WERI-Rb-1 (cell line): ENCODE measurements at regions not wholly inside any gene's neighbourhood (a gene's known extent, or its start where the extent isn't known, plus 50 kb on each side); places are given as distances from the start of the nearest gene placed in this dataset.

Experiments used
- DNase-seq: peaks from one replicate; pipeline ENCODE4 v3.0.0-alpha.2; 2020
- H3K27ac ChIP-seq: fragments of 250-450 bp; sonication (Bioruptor Pico); 2 replicates; pipeline ENCODE4 v1.5.1; 2020; ENCODE audit warnings: mild to moderate bottlenecking, moderate library complexity
- H3K27me3 ChIP-seq: fragments of 250-450 bp; sonication (Bioruptor Pico); 2 replicates; pipeline ENCODE4 v1.5.1; 2021; ENCODE audit warnings: mild to moderate bottlenecking, low read depth, moderate library complexity; ENCODE audit not compliant: insufficient read depth, severe bottlenecking
- H3K36me3 ChIP-seq: fragments of 250-450 bp; sonication (Bioruptor Pico); 2 replicates; pipeline ENCODE4 v1.5.1; 2020; ENCODE audit warnings: mild to moderate bottlenecking, moderate library complexity
- H3K4me3 ChIP-seq: 2 replicates; pipeline ENCODE4 v1.5.1; 2011; ENCODE audit warnings: low read depth, mild to moderate bottlenecking, control low read depth, low read length
- H3K9me3 ChIP-seq: fragments of 250-450 bp; sonication (Bioruptor Pico); 2 replicates; pipeline ENCODE4 v1.5.1; 2021; ENCODE audit warnings: mild to moderate bottlenecking, moderate library complexity; ENCODE audit not compliant: severe bottlenecking
- TF ChIP-seq, protein P1 (sequence below): IDR thresholded peaks from 2 replicates; pipeline ENCODE4 v1.5.1; 2011; ENCODE audit warnings: low read depth, mild to moderate bottlenecking, control low read depth, inconsistent platforms, low read length

DNA sequence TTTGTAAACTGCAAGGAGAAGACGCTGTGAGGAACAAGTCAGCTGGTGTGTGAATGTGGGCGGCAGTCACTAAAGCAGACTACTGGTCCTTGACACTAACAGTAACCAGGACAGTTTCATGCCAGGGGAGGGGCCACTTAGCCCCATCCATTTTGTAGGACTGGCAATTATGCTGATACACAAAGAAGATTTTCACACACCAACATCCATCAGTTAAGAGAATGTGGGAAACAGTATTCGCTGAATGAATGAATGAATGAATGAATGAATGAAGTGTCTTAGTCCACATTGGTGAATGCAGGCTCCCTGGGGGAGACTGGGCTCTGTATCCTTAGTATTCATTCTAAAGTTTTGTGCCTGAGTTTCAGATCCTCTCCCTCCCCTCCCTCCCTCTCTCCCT is 590.4 kb downstream of the BRD1 start:
- Histone ChIP-seq H3K27ac (no peak overlapping the region), H3K27me3 (no peaks in the 10 kb centered on the region), H3K36me3 (no peaks in the 10 kb centered on the region), H3K4me3 (no peak overlapping the region), H3K9me3 (no peaks in the 10 kb centered on the region)
- no peak for DNase-seq
- TF ChIP-seq, protein P1, sequence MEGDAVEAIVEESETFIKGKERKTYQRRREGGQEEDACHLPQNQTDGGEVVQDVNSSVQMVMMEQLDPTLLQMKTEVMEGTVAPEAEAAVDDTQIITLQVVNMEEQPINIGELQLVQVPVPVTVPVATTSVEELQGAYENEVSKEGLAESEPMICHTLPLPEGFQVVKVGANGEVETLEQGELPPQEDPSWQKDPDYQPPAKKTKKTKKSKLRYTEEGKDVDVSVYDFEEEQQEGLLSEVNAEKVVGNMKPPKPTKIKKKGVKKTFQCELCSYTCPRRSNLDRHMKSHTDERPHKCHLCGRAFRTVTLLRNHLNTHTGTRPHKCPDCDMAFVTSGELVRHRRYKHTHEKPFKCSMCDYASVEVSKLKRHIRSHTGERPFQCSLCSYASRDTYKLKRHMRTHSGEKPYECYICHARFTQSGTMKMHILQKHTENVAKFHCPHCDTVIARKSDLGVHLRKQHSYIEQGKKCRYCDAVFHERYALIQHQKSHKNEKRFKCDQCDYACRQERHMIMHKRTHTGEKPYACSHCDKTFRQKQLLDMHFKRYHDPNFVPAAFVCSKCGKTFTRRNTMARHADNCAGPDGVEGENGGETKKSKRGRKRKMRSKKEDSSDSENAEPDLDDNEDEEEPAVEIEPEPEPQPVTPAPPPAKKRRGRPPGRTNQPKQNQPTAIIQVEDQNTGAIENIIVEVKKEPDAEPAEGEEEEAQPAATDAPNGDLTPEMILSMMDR, result no peak

DNA sequence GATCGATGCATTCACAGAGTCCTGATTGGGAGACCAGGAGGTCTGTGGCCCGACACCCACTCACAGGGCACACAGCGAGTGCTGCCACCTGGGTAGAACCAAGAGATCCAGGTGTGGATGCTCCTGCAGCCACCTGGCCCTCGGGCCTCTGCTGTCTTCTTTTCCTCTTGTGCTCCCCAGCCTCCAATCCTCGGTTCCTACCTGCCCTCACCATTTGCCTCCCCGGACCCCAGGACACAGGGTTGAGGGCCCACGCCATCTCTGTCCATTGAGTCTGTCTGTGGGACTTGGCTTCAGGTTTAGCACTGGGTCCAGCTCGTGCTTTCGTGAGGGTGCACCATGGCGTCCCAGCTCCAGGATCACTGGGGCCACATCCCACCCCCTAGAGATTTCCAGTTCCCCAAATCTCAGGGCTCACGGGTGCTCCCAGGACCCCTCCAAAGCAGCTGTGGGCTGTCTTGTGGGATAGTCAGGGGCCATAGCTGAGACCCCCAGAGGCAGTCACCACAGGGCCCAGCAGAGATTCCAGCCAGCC is 591.1 kb downstream of the BRD1 start:
- H3K27ac ChIP-seq, result no peak overlapping the region
- H3K27me3 ChIP-seq, result no peaks in the 10 kb centered on the region
- TF ChIP-seq, protein P1, result no peak
- no peaks in the 10 kb centered on the region for H3K9me3 ChIP-seq
- H3K4me3 ChIP-seq, result no peak overlapping the region
- no peaks in the 10 kb centered on the region for H3K36me3 ChIP-seq
- DNase-seq, result no peak

DNA sequence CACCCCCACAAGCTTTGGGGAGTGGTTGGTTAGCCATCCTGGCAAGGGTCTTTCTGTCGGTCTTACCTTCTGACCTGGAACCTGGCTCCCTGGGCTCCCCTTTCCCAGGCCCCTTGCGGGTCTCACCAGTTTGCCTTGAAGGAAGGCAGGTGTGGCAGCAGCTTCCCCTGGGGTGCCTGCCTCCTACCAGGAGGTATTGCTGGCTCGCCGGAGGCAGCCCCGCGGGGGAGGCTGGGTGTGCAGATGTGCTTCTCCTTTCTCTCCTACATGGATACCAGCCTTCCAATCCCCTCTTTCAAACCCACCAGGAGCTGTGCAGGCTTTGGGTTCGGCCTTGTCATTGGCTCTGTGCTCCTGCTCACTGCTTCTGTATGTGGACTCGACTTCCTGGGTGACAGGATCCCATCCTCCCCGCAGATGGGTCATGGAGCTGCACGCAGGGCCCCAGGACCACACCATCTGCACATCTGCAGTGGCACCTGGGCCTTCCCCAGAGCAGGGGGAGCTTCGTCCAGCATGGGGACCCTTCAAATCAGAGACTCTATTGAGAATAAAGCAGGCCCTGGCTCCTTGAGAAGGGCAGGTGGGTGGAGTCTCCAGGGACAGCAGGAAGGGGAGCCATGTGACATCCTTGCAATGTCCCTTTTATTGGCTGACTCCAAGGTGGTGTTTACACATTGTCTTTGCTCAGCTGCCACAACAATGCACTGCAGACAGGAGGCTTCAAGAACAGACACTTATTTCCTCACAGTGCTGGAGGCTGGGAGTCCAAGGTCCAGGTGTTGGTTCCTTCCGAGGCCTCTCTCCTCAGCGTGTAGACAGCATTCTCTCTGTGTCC is 592.0 kb downstream of the BRD1 start:
- Histone ChIP-seq H3K4me3 (no peak overlapping the region), H3K27me3 (no peaks in the 10 kb centered on the region), H3K27ac (no peak overlapping the region), H3K36me3 (no peaks in the 10 kb centered on the region), H3K9me3 (no peaks in the 10 kb centered on the region)
- DNase-seq, result no peak
- TF ChIP-seq, protein P1, result no peak

DNA sequence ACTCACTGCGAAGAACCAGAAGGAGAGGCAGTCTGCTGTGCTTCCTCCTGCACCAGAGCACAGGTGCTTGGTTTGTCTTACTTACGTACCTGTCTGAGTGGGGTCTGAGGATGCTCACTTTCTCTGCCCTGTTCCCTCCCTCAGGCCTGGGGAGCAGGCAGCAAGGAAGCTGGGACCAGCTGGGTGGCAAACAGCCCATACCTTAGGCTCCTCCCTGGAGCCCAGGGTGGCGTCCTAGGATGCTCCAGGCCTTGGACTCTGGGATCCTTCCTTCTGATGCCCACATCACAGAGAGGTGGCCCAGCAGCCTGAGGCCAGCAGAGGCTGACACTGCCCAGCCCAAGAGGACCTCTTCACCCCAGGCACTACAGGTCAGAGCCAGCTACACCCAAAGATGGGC is 593.2 kb downstream of the BRD1 start:
- TF ChIP-seq, protein P1, result no peak
- Histone ChIP-seq H3K27me3 (no peaks in the 10 kb centered on the region), H3K9me3 (no peaks in the 10 kb centered on the region)

DNA sequence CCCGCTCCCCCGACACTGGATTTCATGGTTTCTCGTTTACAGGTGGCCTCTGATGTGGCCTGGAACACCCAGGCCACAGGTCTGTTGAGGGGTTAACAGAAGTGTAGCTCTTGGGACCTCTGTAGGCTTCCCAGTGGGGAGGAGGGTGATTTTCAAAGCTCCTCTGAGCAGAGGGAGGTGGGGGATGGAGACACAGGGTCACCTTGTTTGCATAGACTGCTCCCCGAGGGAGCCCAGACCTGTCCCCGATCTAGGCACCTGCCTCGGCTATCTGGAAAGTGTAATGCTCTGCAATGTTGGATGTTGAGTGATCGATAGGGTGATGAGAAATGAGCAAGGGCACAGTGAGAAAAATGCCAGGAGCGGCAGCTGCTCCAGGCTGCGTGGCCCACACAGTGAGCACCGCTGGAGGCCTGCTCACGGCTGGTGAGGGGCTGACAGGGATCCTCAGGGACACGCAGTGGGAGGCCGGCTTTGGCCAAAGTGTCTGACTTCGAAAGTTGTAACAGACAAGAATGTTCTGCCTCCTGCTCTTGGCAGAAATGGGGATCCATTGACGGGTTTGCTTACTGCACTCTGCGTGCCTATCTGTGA is 594.1 kb downstream of the BRD1 start:
- TF ChIP-seq, protein P1, result no peak
- no peak overlapping the region for H3K4me3 ChIP-seq
- no peak overlapping the region for H3K27ac ChIP-seq
- no peak for DNase-seq
- H3K27me3 ChIP-seq, result no peaks in the 10 kb centered on the region
- H3K36me3 ChIP-seq, result no peaks in the 10 kb centered on the region
- no peaks in the 10 kb centered on the region for H3K9me3 ChIP-seq

More for the DNA sequence above, 593.2 kb downstream of the BRD1 start:
- Histone ChIP-seq H3K4me3 (no peak overlapping the region), H3K27ac (no peak overlapping the region), H3K36me3 (no peaks in the 10 kb centered on the region)
- DNase-seq, result no peak
